GM21529 (cell line): ENCODE measurements at regions not wholly inside any gene's neighbourhood (a gene's known extent, or its start where the extent isn't known, plus 50 kb on each side); places are given as distances from the start of the nearest gene placed in this dataset.
A peak's percentile ranks its signal among the peaks of the same experiment; 100 is the strongest.
"Not testable (repeated sequence)": the region's sequence is repeated elsewhere in the genome, so short reads cannot be mapped to it uniquely, and the experiment has no call there.

Source experiments
- ATAC-seq: cut with Tn5 transposase; IDR thresholded peaks from one replicate; pipeline ENCODE4 v1.9.1; 2021; ENCODE audit not compliant: unreplicated experiment

GRCh38 chr4:36587909-36588472, 306.6 kb downstream of the DTHD1 start:
- no peak for ATAC-seq

DNA sequence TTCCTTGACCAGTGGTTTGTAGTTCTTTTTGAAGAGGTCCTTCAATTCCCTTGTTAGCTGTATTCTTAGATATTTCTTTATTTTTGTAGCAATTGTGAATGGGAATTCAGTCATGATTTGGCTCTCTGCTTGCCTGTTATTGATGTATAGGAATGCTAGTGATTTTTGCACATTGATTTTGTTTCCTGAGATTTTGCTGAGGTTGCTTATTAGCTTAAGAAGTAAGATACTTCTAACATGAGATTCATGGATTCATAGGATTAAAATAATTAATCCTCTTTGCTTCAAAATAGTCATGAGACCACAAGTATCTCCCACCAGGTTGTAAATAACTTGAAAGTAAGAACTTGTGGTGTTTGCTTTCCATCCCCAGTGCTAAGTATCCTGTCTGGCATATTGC, 308.9 kb downstream of the DTHD1 start:
- no peak for ATAC-seq

DNA sequence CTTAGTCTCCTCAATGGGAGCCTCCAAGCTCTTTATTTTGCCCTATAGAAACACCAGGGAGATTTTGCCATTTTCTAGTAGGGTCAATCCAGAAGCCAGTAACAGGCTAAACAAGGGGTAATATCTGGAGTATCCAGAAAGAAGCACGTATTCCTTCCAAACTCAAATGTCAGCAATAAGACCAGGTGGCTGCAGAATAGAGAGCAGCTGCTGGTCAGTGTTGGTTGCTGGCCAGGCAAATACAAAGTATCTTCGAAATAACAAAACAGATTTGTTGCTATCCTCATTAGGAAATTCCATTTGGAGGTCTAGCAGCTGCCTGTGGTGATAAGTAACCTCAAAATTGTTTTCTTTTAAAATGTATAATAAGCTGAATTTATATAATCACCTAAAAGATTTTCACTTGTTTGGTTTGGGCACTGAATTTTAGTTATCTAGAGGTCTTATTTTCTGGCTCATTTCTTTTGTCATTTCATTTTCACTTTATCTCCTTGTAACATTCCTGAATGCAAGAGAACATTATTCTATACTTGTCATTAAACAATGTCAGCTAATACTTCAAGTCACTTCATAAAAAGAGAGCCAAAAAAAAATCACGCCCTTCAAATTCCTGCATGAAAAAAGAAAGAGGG, 320.6 kb downstream of the DTHD1 start:
- no peak for ATAC-seq

- ATAC-seq = peak; percentile 53
These were observed 328.2 kb downstream of the DTHD1 start for GRCh38 chr4:36609661-36610060.

- ATAC-seq = no peak
These were observed 329.2 kb downstream of the DTHD1 start for GRCh38 chr4:36610628-36611027.

DNA sequence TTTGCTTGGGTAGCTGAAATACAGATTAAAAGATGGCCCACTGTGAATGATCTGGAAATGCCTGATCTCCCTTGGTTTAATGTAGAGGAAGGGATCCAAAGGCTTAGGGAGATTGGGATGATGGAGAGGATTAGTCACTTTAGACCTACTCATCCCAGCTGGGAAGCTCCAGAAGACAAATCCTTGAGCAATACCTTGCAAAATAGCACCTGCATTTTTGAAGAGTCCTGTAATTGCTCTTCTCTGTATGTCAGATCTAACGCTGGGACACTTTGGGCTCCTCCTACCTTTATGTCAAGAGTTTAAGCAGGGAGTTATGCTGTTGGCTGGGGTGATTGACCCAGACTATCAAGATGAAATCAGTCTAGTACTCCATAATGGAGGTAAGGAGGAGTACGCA, 331.7 kb downstream of the DTHD1 start:
- not testable (repeated sequence) for ATAC-seq

GRCh38 chr4:36614011-36614410, 332.6 kb downstream of the DTHD1 start:
- no peak for ATAC-seq

DNA sequence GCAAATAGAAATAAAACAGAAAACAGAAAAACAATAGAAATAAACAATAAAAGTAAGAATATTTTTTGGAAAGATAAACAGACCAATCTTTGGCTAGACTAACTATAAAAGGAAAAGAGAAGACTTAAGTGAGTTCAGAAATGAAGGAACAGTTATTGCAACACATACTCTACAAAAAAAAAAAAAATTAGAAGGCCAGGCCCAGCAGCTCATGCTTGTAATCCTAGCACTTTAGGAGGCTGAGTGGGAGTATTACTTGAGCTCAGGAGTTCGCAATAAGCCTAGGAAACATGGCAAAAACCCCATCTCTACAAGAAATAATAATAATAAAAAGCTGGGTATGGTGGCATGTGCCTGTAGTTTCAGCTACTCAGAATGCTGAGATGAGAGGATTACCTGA, 336.7 kb downstream of the DTHD1 start:
- ATAC-seq = no peak

- ATAC-seq = no peak
These were observed 342.6 kb downstream of the DTHD1 start for GRCh38 chr4:36624030-36624429.

- ATAC-seq = no peak
These were observed 356.9 kb downstream of the DTHD1 start for GRCh38 chr4:36638273-36638811.

- ATAC-seq = no peak
These were observed 359.5 kb downstream of the DTHD1 start for GRCh38 chr4:36640876-36641275.

DNA sequence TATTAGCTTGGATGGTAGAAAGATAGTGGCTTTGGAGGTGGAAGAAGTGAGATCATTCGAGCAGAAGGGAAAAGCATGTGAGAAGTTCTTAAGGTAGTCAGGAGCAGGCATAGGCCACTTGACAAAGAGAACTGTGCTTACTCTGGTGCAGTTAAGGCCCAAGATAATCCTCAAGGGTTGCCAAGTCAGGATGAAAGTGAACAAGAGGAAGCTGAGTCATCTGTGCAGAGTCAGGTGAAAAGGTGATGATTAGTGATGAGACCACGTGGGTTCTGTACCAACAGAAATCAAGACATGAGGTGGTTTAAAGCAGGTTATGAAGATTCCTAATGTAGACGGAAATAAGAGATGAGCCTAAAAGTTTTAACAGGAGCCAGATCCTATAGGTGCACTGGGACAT, 369.8 kb downstream of the DTHD1 start:
- ATAC-seq = peak; percentile 99

- no peak for ATAC-seq
These were observed 371.4 kb downstream of the DTHD1 start for GRCh38 chr4:36652857-36653256.

- ATAC-seq = no peak
These were observed 384.6 kb downstream of the DTHD1 start for GRCh38 chr4:36665985-36666527.

GRCh38 chr4:36675436-36675835, 394.0 kb downstream of the DTHD1 start:
- no peak for ATAC-seq

- ATAC-seq = no peak
These were observed 395.0 kb downstream of the DTHD1 start for GRCh38 chr4:36676139-36677050.

- no peak for ATAC-seq
These were observed 395.7 kb downstream of the DTHD1 start for GRCh38 chr4:36677112-36677511.

GRCh38 chr4:36677874-36678273, 396.5 kb downstream of the DTHD1 start:
- ATAC-seq = no peak

- no peak for ATAC-seq
These were observed 406.3 kb downstream of the DTHD1 start for GRCh38 chr4:36687681-36688080.

DNA sequence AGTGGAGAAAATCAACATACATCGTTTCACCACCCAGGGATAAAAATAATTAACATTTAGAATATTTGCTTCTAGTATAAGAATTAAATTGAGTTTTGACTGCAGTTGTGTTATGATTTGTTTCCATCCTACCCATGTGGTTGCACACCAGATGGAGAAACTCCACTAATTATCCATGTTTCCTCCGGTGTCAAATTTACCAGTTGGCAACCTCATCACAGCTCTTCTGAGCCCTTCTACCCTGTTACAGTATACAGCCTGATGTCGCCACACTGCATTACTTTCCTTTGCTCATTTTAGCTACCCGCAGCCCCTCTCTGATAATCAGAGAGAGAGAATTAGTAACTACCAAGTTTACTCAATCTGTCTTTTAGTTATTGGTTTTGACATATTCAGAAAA, 411.2 kb downstream of the DTHD1 start:
- ATAC-seq = no peak

- no peak for ATAC-seq
These were observed 420.8 kb downstream of the DTHD1 start for GRCh38 chr4:36702245-36702644.

- ATAC-seq = no peak
These were observed 422.9 kb downstream of the DTHD1 start for GRCh38 chr4:36704289-36704688.
